ENCODE measurements at regions not wholly inside any gene's neighbourhood (a gene's known extent, or its start where the extent isn't known, plus 50 kb on each side); places are given as distances from the start of the nearest gene placed in this dataset.
A peak's percentile ranks its signal among the peaks of the same experiment; 100 is the strongest.

GRCh38 chr2:226030788-226031646 lies 631.5 kb downstream of the NYAP2 start (continued):
- TF ChIP-seq, protein P1, sequence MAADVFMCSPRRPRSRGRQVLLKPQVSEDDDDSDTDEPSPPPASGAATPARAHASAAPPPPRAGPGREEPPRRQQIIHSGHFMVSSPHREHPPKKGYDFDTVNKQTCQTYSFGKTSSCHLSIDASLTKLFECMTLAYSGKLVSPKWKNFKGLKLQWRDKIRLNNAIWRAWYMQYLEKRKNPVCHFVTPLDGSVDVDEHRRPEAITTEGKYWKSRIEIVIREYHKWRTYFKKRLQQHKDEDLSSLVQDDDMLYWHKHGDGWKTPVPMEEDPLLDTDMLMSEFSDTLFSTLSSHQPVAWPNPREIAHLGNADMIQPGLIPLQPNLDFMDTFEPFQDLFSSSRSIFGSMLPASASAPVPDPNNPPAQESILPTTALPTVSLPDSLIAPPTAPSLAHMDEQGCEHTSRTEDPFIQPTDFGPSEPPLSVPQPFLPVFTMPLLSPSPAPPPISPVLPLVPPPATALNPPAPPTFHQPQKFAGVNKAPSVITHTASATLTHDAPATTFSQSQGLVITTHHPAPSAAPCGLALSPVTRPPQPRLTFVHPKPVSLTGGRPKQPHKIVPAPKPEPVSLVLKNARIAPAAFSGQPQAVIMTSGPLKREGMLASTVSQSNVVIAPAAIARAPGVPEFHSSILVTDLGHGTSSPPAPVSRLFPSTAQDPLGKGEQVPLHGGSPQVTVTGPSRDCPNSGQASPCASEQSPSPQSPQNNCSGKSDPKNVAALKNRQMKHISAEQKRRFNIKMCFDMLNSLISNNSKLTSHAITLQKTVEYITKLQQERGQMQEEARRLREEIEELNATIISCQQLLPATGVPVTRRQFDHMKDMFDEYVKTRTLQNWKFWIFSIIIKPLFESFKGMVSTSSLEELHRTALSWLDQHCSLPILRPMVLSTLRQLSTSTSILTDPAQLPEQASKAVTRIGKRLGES (CRISPR knock-in tag; IDR thresholded peaks at IDR 0.05; ENCODE audit: borderline replicate concordance): no peak
- no peak for TF ChIP-seq CAMTA2 (CRISPR knock-in tag; IDR thresholded peaks at IDR 0.05; ENCODE audit: borderline replicate concordance)
- no peak for TF ChIP-seq ZBTB21 (CRISPR knock-in tag; IDR thresholded peaks at IDR 0.05)
- TF ChIP-seq ZBTB10 (CRISPR knock-in tag; IDR thresholded peaks at IDR 0.05; ENCODE audit: borderline replicate concordance): peak; percentile 24; the same call in 1 of the 2 replicates
- TF ChIP-seq GPN1 (CRISPR knock-in tag; IDR thresholded peaks at IDR 0.05; ENCODE audit: borderline replicate concordance): no peak
- peak; percentile 87 for TF ChIP-seq KDM2A (CRISPR knock-in tag; IDR thresholded peaks at IDR 0.05; ENCODE audit: borderline replicate concordance, low read depth)
- TF ChIP-seq, protein P2, sequence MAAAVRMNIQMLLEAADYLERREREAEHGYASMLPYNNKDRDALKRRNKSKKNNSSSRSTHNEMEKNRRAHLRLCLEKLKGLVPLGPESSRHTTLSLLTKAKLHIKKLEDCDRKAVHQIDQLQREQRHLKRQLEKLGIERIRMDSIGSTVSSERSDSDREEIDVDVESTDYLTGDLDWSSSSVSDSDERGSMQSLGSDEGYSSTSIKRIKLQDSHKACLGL (CRISPR knock-in tag; IDR thresholded peaks at IDR 0.05): no peak
- no peak for TF ChIP-seq ZNF17 (CRISPR knock-in tag; IDR thresholded peaks at IDR 0.05)
- no peak for TF ChIP-seq ZNF737 (CRISPR knock-in tag; IDR thresholded peaks at IDR 0.05; ENCODE audit: borderline replicate concordance)
- no peak for TF ChIP-seq FOXM1 (CRISPR knock-in tag; IDR thresholded peaks at IDR 0.05)
- TF ChIP-seq ZNF382 (CRISPR knock-in tag; IDR thresholded peaks at IDR 0.05; ENCODE audit: borderline replicate concordance): no peak
- no peak for TF ChIP-seq TRIM24 (CRISPR knock-in tag; IDR thresholded peaks at IDR 0.05)
- no peak for TF ChIP-seq BRF2 (CRISPR knock-in tag; IDR thresholded peaks at IDR 0.05)
- TF ChIP-seq TSC22D2 (CRISPR knock-in tag; IDR thresholded peaks at IDR 0.05; ENCODE audit: borderline replicate concordance): no peak; the same call in 1 of the 2 replicates
- peak; percentile 56; the same call in 1 of the 2 replicates for TF ChIP-seq ZNF768 (CRISPR knock-in tag; IDR thresholded peaks at IDR 0.05)
- TF ChIP-seq RFX1 (IDR thresholded peaks at IDR 0.05): no peak
- TF ChIP-seq ZFP1 (CRISPR knock-in tag; IDR thresholded peaks at IDR 0.05): no peak
- TF ChIP-seq ZNF232 (CRISPR knock-in tag; IDR thresholded peaks at IDR 0.05; ENCODE audit: borderline replicate concordance): peak; percentile 89
- TF ChIP-seq NR3C1 (CRISPR knock-in tag; IDR thresholded peaks at IDR 0.05): no peak
- peak; percentile 78 for TF ChIP-seq PITX1 (CRISPR knock-in tag; IDR thresholded peaks at IDR 0.05)
- no peak for TF ChIP-seq HMGA1 (CRISPR knock-in tag; conservative IDR thresholded peaks at IDR 0.05)
- TF ChIP-seq ISL2 (CRISPR knock-in tag; IDR thresholded peaks at IDR 0.05): peak; percentile 61; the same call in 1 of the 2 replicates
- 0 out of 2 replicates have a peak, but pooled peaks have one; percentile 45 for TF ChIP-seq FOXP1 (IDR thresholded peaks at IDR 0.05)
- TF ChIP-seq FOXP1 (CRISPR knock-in tag; IDR thresholded peaks at IDR 0.05): peak; percentile 80
